HEK293T (cell line): ENCODE measurements at regions not wholly inside any gene's neighbourhood (a gene's known extent, or its start where the extent isn't known, plus 50 kb on each side); places are given as distances from the start of the nearest gene placed in this dataset.

Source experiments
- SUZ12 ChIP-seq: fragments of 450-650 bp; IDR thresholded peaks from 2 replicates; pipeline ENCODE4 v1.6.1; 2016; ENCODE audit warnings: mild to moderate bottlenecking
- TARDBP ChIP-seq: fragments of 450-650 bp; IDR thresholded peaks from 2 replicates; pipeline ENCODE4 v1.6.1; 2016

DNA sequence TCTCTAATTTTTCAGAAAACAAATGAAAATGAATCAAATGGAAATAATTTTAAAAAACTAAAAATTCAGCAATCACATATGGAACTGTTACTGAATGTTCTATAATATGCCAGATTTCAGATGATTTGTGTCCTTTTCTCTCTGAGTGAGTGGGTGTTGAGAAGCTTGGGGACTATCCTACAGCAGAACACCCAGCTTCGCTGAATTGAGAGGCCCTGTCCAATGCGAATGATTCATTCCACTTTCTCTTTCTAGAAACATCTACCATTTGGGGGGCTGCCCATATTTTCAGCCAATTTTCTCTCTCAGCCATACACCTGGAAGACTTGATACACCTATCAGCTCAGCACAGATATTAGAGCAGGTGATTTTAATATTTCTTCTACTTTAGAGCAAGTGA is 1666.7 kb downstream of the EFNB2 start:
- no peak for TF ChIP-seq TARDBP
- no peak for TF ChIP-seq SUZ12
